ENCODE measurements at regions not wholly inside any gene's neighbourhood (a gene's known extent, or its start where the extent isn't known, plus 50 kb on each side); places are given as distances from the start of the nearest gene placed in this dataset.

GRCh38 chr2:118557791-118558190 is 289.7 kb downstream of the EN1 start:
- no peak for TF ChIP-seq CTCF (IDR thresholded peaks at IDR 0.05; ENCODE audit: control insufficient read depth, insufficient read depth, low read depth, low read length, missing control alignments)
- DNase-seq (ENCODE audit: low read depth) = no peak
- H3K4me3 ChIP-seq (ENCODE audit: control insufficient read depth, low read depth, low read length) = no peak overlapping the region

GRCh38 chr2:118557016-118557415 is 290.4 kb downstream of the EN1 start:
- no peak overlapping the region for H3K4me3 ChIP-seq (ENCODE audit: control insufficient read depth, low read depth, low read length)
- TF ChIP-seq CTCF (IDR thresholded peaks at IDR 0.05; ENCODE audit: control insufficient read depth, insufficient read depth, low read depth, low read length, missing control alignments) = no peak
- no peak for DNase-seq (ENCODE audit: low read depth)

- TF ChIP-seq CTCF (IDR thresholded peaks at IDR 0.05; ENCODE audit: control insufficient read depth, insufficient read depth, low read depth, low read length, missing control alignments) = peak; percentile 42
- no peak for DNase-seq (ENCODE audit: low read depth)
- no peak overlapping the region for H3K4me3 ChIP-seq (ENCODE audit: control insufficient read depth, low read depth, low read length)
Measured at GRCh38 chr2:118554616-118555015, 292.8 kb downstream of the EN1 start.

GRCh38 chr2:118549503-118549902 is 297.9 kb downstream of the EN1 start:
- DNase-seq (ENCODE audit: low read depth) = no peak
- no peak for TF ChIP-seq CTCF (IDR thresholded peaks at IDR 0.05; ENCODE audit: control insufficient read depth, insufficient read depth, low read depth, low read length, missing control alignments)
- H3K4me3 ChIP-seq (ENCODE audit: control insufficient read depth, low read depth, low read length) = no peak overlapping the region

- no peak for DNase-seq (ENCODE audit: low read depth)
- no peak for TF ChIP-seq CTCF (IDR thresholded peaks at IDR 0.05; ENCODE audit: control insufficient read depth, insufficient read depth, low read depth, low read length, missing control alignments)
- no peak overlapping the region for H3K4me3 ChIP-seq (ENCODE audit: control insufficient read depth, low read depth, low read length)
Measured at GRCh38 chr2:118548880-118549488, 298.5 kb downstream of the EN1 start.

GRCh38 chr2:118539290-118539689 is 308.2 kb downstream of the EN1 start:
- peak; percentile 63 for TF ChIP-seq CTCF (IDR thresholded peaks at IDR 0.05; ENCODE audit: control insufficient read depth, insufficient read depth, low read depth, low read length, missing control alignments)
- no peak overlapping the region for H3K4me3 ChIP-seq (ENCODE audit: control insufficient read depth, low read depth, low read length)
- DNase-seq (ENCODE audit: low read depth) = peak; percentile 8

GRCh38 chr2:118536306-118536705 is 311.1 kb downstream of the EN1 start:
- TF ChIP-seq CTCF (IDR thresholded peaks at IDR 0.05; ENCODE audit: control insufficient read depth, insufficient read depth, low read depth, low read length, missing control alignments) = no peak
- no peak overlapping the region for H3K4me3 ChIP-seq (ENCODE audit: control insufficient read depth, low read depth, low read length)
- no peak for DNase-seq (ENCODE audit: low read depth)

All from AG09309 (cell line).